ENCODE measurements at regions not wholly inside any gene's neighbourhood (a gene's known extent, or its start where the extent isn't known, plus 50 kb on each side); places are given as distances from the start of the nearest gene placed in this dataset.
"Not testable (repeated sequence)": the region's sequence is repeated elsewhere in the genome, so short reads cannot be mapped to it uniquely, and the experiment has no call there.

- H3K27ac ChIP-seq; DNase-seq (ENCODE audit: low spot score); intact Hi-C loops (cut with DNase I); H3K4me1 ChIP-seq (replicated peaks); H3K9me3 ChIP-seq; H3K27me3 ChIP-seq (replicated peaks; ENCODE audit: insufficient read depth); H3K36me3 ChIP-seq; H3K4me3 ChIP-seq: not testable (repeated sequence)
- WGBS = 96% methylated on average over 7 of the region's 7 CpGs
These were observed 181.4 kb upstream of the NDUFV2 start for GRCh38 chr18:8920856-8921787.

GRCh38 chr18:8926464-8926863, 176.0 kb upstream of the NDUFV2 start:
- Histone ChIP-seq H3K27me3 (replicated peaks; ENCODE audit: insufficient read depth) (no peaks in the 10 kb centered on the region), H3K36me3 (no peaks in the 10 kb centered on the region), H3K27ac (no peak overlapping the region), H3K4me3 (no peak overlapping the region), H3K9me3 (no peaks in the 10 kb centered on the region), H3K4me1 (replicated peaks) (no peaks in the 10 kb centered on the region)
- 90% methylated on average over 2 of the region's 2 CpGs for WGBS
- intact Hi-C loops (cut with DNase I) = no loop called here
- no peak for DNase-seq (ENCODE audit: low spot score)
- TF ChIP-seq POLR2A (IDR thresholded peaks at IDR 0.05) = no peak
- TF ChIP-seq, protein P1, sequence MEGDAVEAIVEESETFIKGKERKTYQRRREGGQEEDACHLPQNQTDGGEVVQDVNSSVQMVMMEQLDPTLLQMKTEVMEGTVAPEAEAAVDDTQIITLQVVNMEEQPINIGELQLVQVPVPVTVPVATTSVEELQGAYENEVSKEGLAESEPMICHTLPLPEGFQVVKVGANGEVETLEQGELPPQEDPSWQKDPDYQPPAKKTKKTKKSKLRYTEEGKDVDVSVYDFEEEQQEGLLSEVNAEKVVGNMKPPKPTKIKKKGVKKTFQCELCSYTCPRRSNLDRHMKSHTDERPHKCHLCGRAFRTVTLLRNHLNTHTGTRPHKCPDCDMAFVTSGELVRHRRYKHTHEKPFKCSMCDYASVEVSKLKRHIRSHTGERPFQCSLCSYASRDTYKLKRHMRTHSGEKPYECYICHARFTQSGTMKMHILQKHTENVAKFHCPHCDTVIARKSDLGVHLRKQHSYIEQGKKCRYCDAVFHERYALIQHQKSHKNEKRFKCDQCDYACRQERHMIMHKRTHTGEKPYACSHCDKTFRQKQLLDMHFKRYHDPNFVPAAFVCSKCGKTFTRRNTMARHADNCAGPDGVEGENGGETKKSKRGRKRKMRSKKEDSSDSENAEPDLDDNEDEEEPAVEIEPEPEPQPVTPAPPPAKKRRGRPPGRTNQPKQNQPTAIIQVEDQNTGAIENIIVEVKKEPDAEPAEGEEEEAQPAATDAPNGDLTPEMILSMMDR (IDR thresholded peaks at IDR 0.05) = no peak
- no peak for TF ChIP-seq POLR2AphosphoS5 (IDR thresholded peaks at IDR 0.05)

DNA sequence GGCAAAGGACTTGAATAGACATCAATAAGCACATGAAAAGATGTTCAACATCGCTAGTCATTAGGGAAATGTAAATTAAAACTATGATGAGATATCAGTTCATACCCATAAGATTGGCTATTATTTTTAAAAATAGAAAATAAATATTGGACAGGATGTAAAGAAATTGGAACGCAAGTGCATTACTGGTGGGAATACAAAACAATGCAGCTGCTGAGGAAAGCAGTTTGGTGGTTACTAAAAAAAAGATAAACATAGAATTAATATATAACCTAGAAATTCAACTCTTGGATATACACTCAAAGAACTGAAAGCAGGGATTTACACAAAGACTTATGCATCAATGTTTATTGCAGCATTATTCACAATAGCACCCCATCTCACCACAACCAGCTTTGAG, 174.5 kb upstream of the NDUFV2 start:
- WGBS = 89% methylated on average over 2 of the region's 2 CpGs
- intact Hi-C loops (cut with DNase I) = no loop called here
- DNase-seq (ENCODE audit: low spot score) = no peak
- H3K9me3 ChIP-seq = no peaks in the 10 kb centered on the region
- no peak overlapping the region for H3K27ac ChIP-seq
- no peaks in the 10 kb centered on the region for H3K36me3 ChIP-seq
- no peaks in the 10 kb centered on the region for H3K4me1 ChIP-seq (replicated peaks)
- H3K4me3 ChIP-seq = no peak overlapping the region
- no peak for TF ChIP-seq POLR2A (IDR thresholded peaks at IDR 0.05)
- no peak for TF ChIP-seq POLR2AphosphoS5 (IDR thresholded peaks at IDR 0.05)
- H3K27me3 ChIP-seq (replicated peaks; ENCODE audit: insufficient read depth) = no peaks in the 10 kb centered on the region

DNA sequence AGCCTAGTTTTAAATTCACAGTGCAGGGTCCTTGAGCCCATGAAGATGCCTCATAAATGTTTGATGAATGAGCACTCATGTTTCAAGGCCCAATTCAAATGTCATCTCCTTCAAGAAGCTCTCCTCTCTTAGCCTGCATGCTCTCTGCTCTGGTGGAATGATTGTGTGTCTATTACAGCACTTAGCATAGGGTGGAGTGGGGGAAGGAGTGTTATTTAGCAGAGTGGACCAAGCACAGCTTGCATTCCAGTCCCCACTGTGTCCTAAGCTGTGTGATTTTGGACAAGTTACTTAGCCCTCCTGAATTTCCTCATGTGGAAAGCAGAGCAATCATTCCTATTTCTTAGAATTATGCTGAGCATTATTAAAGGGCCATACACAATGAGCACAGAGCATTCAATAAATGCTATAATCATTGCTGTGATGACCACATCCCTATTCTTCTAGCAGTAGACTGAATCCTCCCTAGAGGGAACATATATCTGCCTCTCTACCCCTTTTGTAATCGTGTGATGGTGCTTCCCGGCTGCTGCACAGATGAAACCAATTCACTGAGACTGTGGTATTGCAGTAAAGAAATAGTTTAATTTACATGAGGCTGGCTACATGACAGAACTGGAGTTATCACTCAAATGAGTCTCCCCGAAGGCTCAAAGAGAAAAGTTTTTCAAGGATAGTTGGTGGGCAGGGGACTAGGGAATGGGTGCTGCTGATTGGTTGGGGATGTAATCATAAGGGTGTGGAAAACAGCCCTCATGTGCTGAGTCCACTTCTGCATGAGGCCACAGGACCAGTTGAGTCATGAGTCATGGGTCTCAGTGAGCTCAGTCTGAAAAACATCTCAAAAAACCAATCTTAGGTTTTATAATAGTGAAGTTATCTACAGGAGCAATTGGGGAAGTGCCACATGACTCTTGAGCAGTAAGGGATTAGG, 173.4 kb upstream of the NDUFV2 start:
- Histone ChIP-seq H3K4me1 (replicated peaks) (no peaks in the 10 kb centered on the region), H3K4me3 (no peak overlapping the region), H3K9me3 (no peaks in the 10 kb centered on the region), H3K27me3 (replicated peaks; ENCODE audit: insufficient read depth) (no peaks in the 10 kb centered on the region), H3K27ac (no peak overlapping the region), H3K36me3 (no peaks in the 10 kb centered on the region)
- 94% methylated on average over 3 of the region's 3 CpGs for WGBS
- no peak for DNase-seq (ENCODE audit: low spot score)
- intact Hi-C loops (cut with DNase I) = no loop called here
- no peak for TF ChIP-seq POLR2AphosphoS5 (IDR thresholded peaks at IDR 0.05)
- TF ChIP-seq, protein P1 (IDR thresholded peaks at IDR 0.05) = no peak
- no peak for TF ChIP-seq POLR2A (IDR thresholded peaks at IDR 0.05)

GRCh38 chr18:8930990-8931616, 171.4 kb upstream of the NDUFV2 start:
- TF ChIP-seq, protein P1 (IDR thresholded peaks at IDR 0.05) = no peak
- TF ChIP-seq POLR2A (IDR thresholded peaks at IDR 0.05) (no peak), POLR2AphosphoS5 (IDR thresholded peaks at IDR 0.05) (no peak)
- no peaks in the 10 kb centered on the region for H3K9me3 ChIP-seq
- 55% methylated on average over 3 of the region's 3 CpGs for WGBS
- no peak overlapping the region for H3K4me3 ChIP-seq
- intact Hi-C loops (cut with DNase I) = no loop called here
- H3K27me3 ChIP-seq (replicated peaks; ENCODE audit: insufficient read depth) = no peaks in the 10 kb centered on the region
- H3K4me1 ChIP-seq (replicated peaks) = no peaks in the 10 kb centered on the region
- H3K36me3 ChIP-seq = no peaks in the 10 kb centered on the region
- H3K27ac ChIP-seq = no peak overlapping the region
- DNase-seq (ENCODE audit: low spot score) = no peak

Data from prostate gland (tissue), 2 donors.